H1 (cell line): ENCODE measurements at regions not wholly inside any gene's neighbourhood (a gene's known extent, or its start where the extent isn't known, plus 50 kb on each side); places are given as distances from the start of the nearest gene placed in this dataset.

Source experiments
- CTCF ChIA-PET: fragments of 300-600 bp; sonication (Branson Sonifier 250); formaldehyde crosslinking; loops from one replicate; lab custom pipeline; 2021; ENCODE audit not compliant: partially characterized antibody; lab: Charles Lee
- POLR2A ChIA-PET: fragments of 300-600 bp; sonication (Branson Sonifier 250); formaldehyde crosslinking; loops from one replicate; lab custom pipeline; 2021; ENCODE audit warnings: inconsistent platforms; ENCODE audit not compliant: partially characterized antibody; lab: Charles Lee
- DNase-seq, 2 experiments: peaks; one replicate each; pipeline versions ENCODE4 v3.0.0 to v3.0.0-alpha.2; 2010 to 2022; ENCODE audit warnings: low spot score in 2 of 2, low read depth in 1 of 2, mixed read lengths in 1 of 2
- FAIRE-seq: peaks from 2 replicates; lab custom pipeline; 2011; peaks lifted over from hg19 to GRCh38; lab: Jason Lieb, UNC
- H2AFZ ChIP-seq: 2 replicates; pipeline ENCODE4 v1.8.1; 2012; ENCODE audit warnings: low read length, inconsistent platforms
- H2AK5ac ChIP-seq: 2 replicates; pipeline ENCODE4 v1.6.1; 2013; ENCODE audit warnings: low read depth, low read length
- H2BK120ac ChIP-seq: replicated peaks from 2 replicates; pipeline ENCODE3; 2013; ENCODE audit warnings: low read depth, low read length, inconsistent platforms
- H2BK12ac ChIP-seq: 2 replicates; pipeline ENCODE4 v1.6.1; 2013; ENCODE audit warnings: low read depth, low read length
- H2BK15ac ChIP-seq: 2 replicates; pipeline ENCODE4 v1.6.1; 2013; ENCODE audit warnings: low read length
- H2BK20ac ChIP-seq: 2 replicates; pipeline ENCODE4 v1.6.1; 2013; ENCODE audit warnings: low read length
- H2BK5ac ChIP-seq: 2 replicates; pipeline ENCODE4 v1.6.1; 2013; ENCODE audit warnings: low read depth, low read length
- H3K14ac ChIP-seq: 2 replicates; pipeline ENCODE4 v1.6.1; 2013; ENCODE audit warnings: inconsistent platforms; ENCODE audit not compliant: insufficient read length
- H3K18ac ChIP-seq: 2 replicates; pipeline ENCODE4 v1.6.1; 2013; ENCODE audit warnings: low read length; ENCODE audit errors: extremely low read depth
- H3K23ac ChIP-seq: 2 replicates; pipeline ENCODE4 v1.6.1; 2013; ENCODE audit warnings: inconsistent platforms; ENCODE audit not compliant: insufficient read length
- H3K23me2 ChIP-seq: 2 replicates; pipeline ENCODE4 v1.6.1; 2013; ENCODE audit warnings: low read depth, low read length
- H3K27ac ChIP-seq: 2 replicates; pipeline ENCODE4 v1.6.1; 2011; ENCODE audit warnings: low read depth, low read length, inconsistent platforms
- H3K27me3 ChIP-seq, 4 experiments: replicated peaks in 1 of 4; 1 replicate in 1 of 4; 2 replicates in 3 of 4; pipeline versions ENCODE4 v1.6.1 to v1.8.1; 2011 to 2013; ENCODE audit warnings: low read length in 3 of 4, mild to moderate bottlenecking in 3 of 4, inconsistent platforms in 2 of 4, mixed read lengths in 2 of 4, moderate library complexity in 1 of 4; ENCODE audit not compliant: control insufficient read depth in 3 of 4, insufficient read depth in 3 of 4; ENCODE audit errors: extremely low read depth in 1 of 4
- H3K36me3 ChIP-seq, 4 experiments: 2 replicates each; pipeline versions ENCODE4 v1.6.1 to v1.8.1; 2011 to 2013; ENCODE audit warnings: mild to moderate bottlenecking in 4 of 4, low read length in 3 of 4, moderate library complexity in 2 of 4, control low read depth in 1 of 4, inconsistent platforms in 1 of 4; ENCODE audit not compliant: insufficient read depth in 4 of 4, control insufficient read depth in 2 of 4
- H3K4ac ChIP-seq: replicated peaks from 2 replicates; pipeline ENCODE3; 2013; ENCODE audit warnings: low read length, low read depth, mixed read lengths, inconsistent platforms; ENCODE audit not compliant: insufficient read length
- H3K4me1 ChIP-seq, 4 experiments: replicated peaks in 1 of 4; 1 replicate in 1 of 4; 2 replicates in 3 of 4; pipeline versions ENCODE4 v1.6.1 to v1.8.1; 2011 to 2013; ENCODE audit warnings: low read length in 3 of 4, inconsistent platforms in 2 of 4, mixed read lengths in 1 of 4; ENCODE audit not compliant: insufficient read depth in 4 of 4, control insufficient read depth in 3 of 4
- H3K4me2 ChIP-seq, 2 experiments: 2 replicates each; pipeline versions ENCODE4 v1.6.1 to v1.8.1; 2011 to 2013; ENCODE audit warnings: low read depth in 2 of 2, low read length in 2 of 2, control low read depth in 1 of 2, inconsistent platforms in 1 of 2, mild to moderate bottlenecking in 1 of 2; ENCODE audit not compliant: insufficient read depth in 1 of 2
- H3K4me3 ChIP-seq, 4 experiments: fragments of 200-600, 300-600 bp in 1 of 4; sonication (generic), shearing (Covaris generic), sonication (Bioruptor Twin) in 1 of 4; 2 replicates each; pipeline versions ENCODE4 v1.5.1 to v1.8.1; 2011 to 2016; ENCODE audit warnings: low read length in 4 of 4, low read depth in 3 of 4, control low read depth in 2 of 4, inconsistent platforms in 2 of 4, mild to moderate bottlenecking in 2 of 4, mixed read lengths in 1 of 4, moderate library complexity in 1 of 4; ENCODE audit not compliant: insufficient read depth in 2 of 4; ENCODE audit errors: extremely low read depth in 1 of 4
- H3K56ac ChIP-seq: replicated peaks from 2 replicates; pipeline ENCODE3; 2013; ENCODE audit warnings: low read depth, mild to moderate bottlenecking, mixed read lengths, low read length, inconsistent platforms; ENCODE audit not compliant: insufficient read length
- H3K79me1 ChIP-seq: 2 replicates; pipeline ENCODE4 v1.6.1; 2013; ENCODE audit warnings: low read depth, low read length, control low read depth
- H3K79me2 ChIP-seq, 2 experiments: 2 replicates each; pipeline versions ENCODE4 v1.6.1 to v1.8.1; 2012 to 2013; ENCODE audit warnings: low read length in 2 of 2, mild to moderate bottlenecking in 2 of 2, inconsistent platforms in 1 of 2; ENCODE audit not compliant: insufficient read depth in 2 of 2, control insufficient read depth in 1 of 2
- H3K9ac ChIP-seq, 4 experiments: replicated peaks in 1 of 4; 1 replicate in 1 of 4; 2 replicates in 3 of 4; pipeline versions ENCODE4 v1.6.1 to v1.8.1; 2011 to 2013; ENCODE audit warnings: low read depth in 3 of 4, low read length in 3 of 4, control low read depth in 2 of 4, mild to moderate bottlenecking in 2 of 4, moderate library complexity in 2 of 4, inconsistent platforms in 1 of 4; ENCODE audit errors: extremely low read depth in 1 of 4
- H3K9me3 ChIP-seq, 2 experiments: 2 replicates each; pipeline versions ENCODE4 v1.6.1 to v1.8.1; 2012 to 2013; ENCODE audit warnings: mild to moderate bottlenecking in 2 of 2, moderate library complexity in 2 of 2, control low read depth in 1 of 2, inconsistent platforms in 1 of 2, low read depth in 1 of 2, low read length in 1 of 2, mixed read lengths in 1 of 2; ENCODE audit not compliant: insufficient read depth in 2 of 2
- H4K20me1 ChIP-seq, 2 experiments: replicated peaks in 1 of 2; 2 replicates each; pipeline versions ENCODE3 to v1.8.1; 2011 to 2013; ENCODE audit warnings: inconsistent platforms in 2 of 2, low read length in 2 of 2, mild to moderate bottlenecking in 1 of 2; ENCODE audit not compliant: insufficient read depth in 2 of 2, control insufficient read depth in 1 of 2
- H4K5ac ChIP-seq: 2 replicates; pipeline ENCODE4 v1.6.1; 2013; ENCODE audit warnings: low read length, low read depth, mixed read lengths, inconsistent platforms; ENCODE audit not compliant: insufficient read length
- H4K8ac ChIP-seq: 2 replicates; pipeline ENCODE4 v1.8.0; 2013; ENCODE audit warnings: mild to moderate bottlenecking, moderate library complexity, low read length, inconsistent platforms; ENCODE audit not compliant: insufficient read depth; ENCODE audit errors: extremely low read depth
- H4K91ac ChIP-seq: replicated peaks from 2 replicates; pipeline ENCODE3; 2013; ENCODE audit warnings: low read length, mixed read lengths, inconsistent platforms; ENCODE audit not compliant: insufficient read length
- CEBPB ChIP-seq: IDR thresholded peaks from 2 replicates; pipeline ENCODE4 v1.6.1; 2012; ENCODE audit warnings: low read depth, low read length
- HDAC2 ChIP-seq, 2 experiments: fragments of 300-600 bp in 1 of 2; sonication (generic) in 1 of 2; IDR thresholded peaks; 2 replicates each; pipeline ENCODE4 v1.6.1; 2011 to 2012; ENCODE audit warnings: low read depth in 2 of 2, low read length in 2 of 2, mild to moderate bottlenecking in 2 of 2, moderate library complexity in 2 of 2, borderline replicate concordance in 1 of 2, inconsistent platforms in 1 of 2
- JUND ChIP-seq: IDR thresholded peaks from 2 replicates; pipeline ENCODE4 v1.6.1; 2011; ENCODE audit warnings: mild to moderate bottlenecking, improper control_type of control experiment, low read length
- KDM4A ChIP-seq: IDR thresholded peaks from one replicate; pipeline ENCODE4 v1.7.1; 2012; ENCODE audit warnings: low read depth, mild to moderate bottlenecking, moderate library complexity, low read length, inconsistent platforms; ENCODE audit not compliant: severe bottlenecking
- MAFK ChIP-seq: IDR thresholded peaks from 2 replicates; pipeline ENCODE4 v1.6.1; 2012; ENCODE audit warnings: low read depth, mild to moderate bottlenecking, improper control_type of control experiment, low read length
- WGBS, 2 experiments: shearing (Covaris generic) in 1 of 2; methylation state at CpG; one replicate each; pipeline versions ENCODE4 v1.1.6 to v1.1.7; 2013 to 2015; ENCODE audit warnings: low lambda C conversion rate in 2 of 2, mixed read lengths in 2 of 2, inconsistent platforms in 1 of 2, low coverage in 1 of 2, missing lambda C conversion rate in 1 of 2; ENCODE audit not compliant: insufficient replicate concordance in 2 of 2, insufficient coverage in 1 of 2, insufficient read length in 1 of 2; ENCODE audit errors: extremely low coverage in 1 of 2, missing lambda C conversion rate in 1 of 2; 5-methylcytosine and 5-hydroxymethylcytosine counted together

DNA sequence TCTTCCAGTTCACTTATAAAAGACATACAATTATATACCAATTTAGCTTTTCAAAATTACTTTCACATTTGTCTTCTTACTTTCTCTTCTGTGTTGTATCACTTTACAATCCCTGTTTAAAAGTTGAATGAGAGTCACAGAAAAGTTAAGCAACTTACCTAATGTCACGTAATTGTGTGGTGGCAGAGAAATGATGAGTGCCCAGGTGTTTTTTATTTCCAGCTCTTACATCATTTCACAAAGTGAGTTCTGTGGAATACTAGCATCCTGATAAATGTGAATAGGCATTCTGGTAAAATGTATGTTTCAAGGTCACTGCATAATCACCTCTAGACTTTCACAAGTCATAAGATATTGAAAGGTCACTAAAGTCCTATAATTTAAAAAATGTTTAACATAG, 133.0 kb upstream of the FIBIN start:
- Histone ChIP-seq H3K36me3 (no peaks in the 10 kb centered on the region), H2BK20ac (no peak overlapping the region), H3K4me1 (no peaks in the 10 kb centered on the region), H2BK5ac (no peak overlapping the region), H3K4ac (no peak overlapping the region), H2AFZ (no peak overlapping the region), H3K79me2 (no peaks in the 10 kb centered on the region), H3K18ac (no peak overlapping the region), H2AK5ac (no peak overlapping the region), H2BK12ac (no peak overlapping the region), H4K91ac (no peak overlapping the region), H2BK120ac (no peak overlapping the region), H2BK15ac (no peak overlapping the region), H3K23me2 (no peaks in the 10 kb centered on the region), H3K14ac (no peak overlapping the region), H3K79me1 (no peaks in the 10 kb centered on the region), H3K23ac (no peak overlapping the region), H3K4me2 (no peak overlapping the region), H3K27ac (no peak overlapping the region), H4K5ac (no peak overlapping the region), H3K27me3 (no peaks in the 10 kb centered on the region), H3K4me3 (no peak overlapping the region), H4K20me1 (no peaks in the 10 kb centered on the region), H3K56ac (no peak overlapping the region), H4K8ac (no peak overlapping the region), H3K9me3 (no peaks in the 10 kb centered on the region), H3K9ac (no peak overlapping the region)
- CTCF ChIA-PET, result no interaction called here
- FAIRE-seq, result no peak
- DNase-seq, result no peak
- TF ChIP-seq HDAC2 (IDR thresholded peaks at IDR 0.05; ENCODE audit: borderline replicate concordance in 1 of 2, low read depth in 2 of 2, low read length in 2 of 2) (no peak), MAFK (no peak), KDM4A (no peak), CEBPB (no peak), JUND (no peak)
- WGBS, 2 experiments, result 76% methylated on average over 1 of the region's 1 CpG; no CpG with 5 or more reads in 1 of the 2 experiments
- POLR2A ChIA-PET, result no interaction called here
